OCI-LY3 (cell line): ENCODE measurements at regions not wholly inside any gene's neighbourhood (a gene's known extent, or its start where the extent isn't known, plus 50 kb on each side); places are given as distances from the start of the nearest gene placed in this dataset.

Source experiments
- EZH2phosphoT487 ChIP-seq: fragments of 200-600 bp; shearing (Covaris generic); IDR thresholded peaks from 2 replicates; pipeline ENCODE4 v1.6.1; 2018; ENCODE audit warnings: antibody characterized with exemption, mixed run types, low read depth
- TF ChIP-seq, protein P1 (sequence below): fragments of 200-600, 300-600 bp; sonication (generic); IDR thresholded peaks from 2 replicates; pipeline ENCODE4 v1.5.1; 2014; ENCODE audit warnings: antibody characterized with exemption, low read length, low read depth

GRCh38 chr19:33977756-33978685, 181.4 kb downstream of the KCTD15 start:
- TF ChIP-seq, protein P1, sequence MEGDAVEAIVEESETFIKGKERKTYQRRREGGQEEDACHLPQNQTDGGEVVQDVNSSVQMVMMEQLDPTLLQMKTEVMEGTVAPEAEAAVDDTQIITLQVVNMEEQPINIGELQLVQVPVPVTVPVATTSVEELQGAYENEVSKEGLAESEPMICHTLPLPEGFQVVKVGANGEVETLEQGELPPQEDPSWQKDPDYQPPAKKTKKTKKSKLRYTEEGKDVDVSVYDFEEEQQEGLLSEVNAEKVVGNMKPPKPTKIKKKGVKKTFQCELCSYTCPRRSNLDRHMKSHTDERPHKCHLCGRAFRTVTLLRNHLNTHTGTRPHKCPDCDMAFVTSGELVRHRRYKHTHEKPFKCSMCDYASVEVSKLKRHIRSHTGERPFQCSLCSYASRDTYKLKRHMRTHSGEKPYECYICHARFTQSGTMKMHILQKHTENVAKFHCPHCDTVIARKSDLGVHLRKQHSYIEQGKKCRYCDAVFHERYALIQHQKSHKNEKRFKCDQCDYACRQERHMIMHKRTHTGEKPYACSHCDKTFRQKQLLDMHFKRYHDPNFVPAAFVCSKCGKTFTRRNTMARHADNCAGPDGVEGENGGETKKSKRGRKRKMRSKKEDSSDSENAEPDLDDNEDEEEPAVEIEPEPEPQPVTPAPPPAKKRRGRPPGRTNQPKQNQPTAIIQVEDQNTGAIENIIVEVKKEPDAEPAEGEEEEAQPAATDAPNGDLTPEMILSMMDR: no peak
- no peak for TF ChIP-seq EZH2phosphoT487
